Gastrocnemius medialis (tissue), 4 donors: ENCODE measurements at regions not wholly inside any gene's neighbourhood (a gene's known extent, or its start where the extent isn't known, plus 50 kb on each side); places are given as distances from the start of the nearest gene placed in this dataset.
A peak's percentile ranks its signal among the peaks of the same experiment; 100 is the strongest.

Experiments used
- ATAC-seq, 2 donors: fragments of 150-250 bp; one replicate each; pipeline ENCODE4 v1.9.1; 2016
- DNase-seq, 2 donors: peaks; one replicate each; pipeline ENCODE4 v3.0.0-alpha.2; 2019
- H3K27ac ChIP-seq, 4 donors: fragments of 200-600 bp; sonication (generic); 1 replicate in 1 of 4; 2 replicates in 3 of 4; pipeline ENCODE4 v1.5.1; 2016 to 2018; ENCODE audit warnings: mild to moderate bottlenecking in 2 of 4, moderate library complexity in 1 of 4
- H3K27me3 ChIP-seq, 3 donors: fragments of 200-600 bp; sonication (generic) in 2 of 3; 1 replicate in 1 of 3; 2 replicates in 2 of 3; pipeline versions ENCODE4 v1.5.1 to v1.6.0; 2016 to 2019; ENCODE audit warnings: mild to moderate bottlenecking in 1 of 3, moderate library complexity in 1 of 3
- H3K36me3 ChIP-seq, 2 donors: fragments of 200-600 bp; sonication (generic) in 1 of 2; one replicate each; pipeline ENCODE4 v1.5.1; 2017 to 2018
- H3K4me1 ChIP-seq, 2 donors: fragments of 200-600 bp; sonication (generic) in 1 of 2; one replicate each; pipeline ENCODE4 v1.5.1; 2016 to 2017; ENCODE audit warnings: mild to moderate bottlenecking in 2 of 2
- H3K4me3 ChIP-seq, 4 donors: fragments of 200-600 bp; sonication (generic) in 3 of 4; 1 replicate in 1 of 4; 2 replicates in 3 of 4; pipeline ENCODE4 v1.5.1; 2016 to 2019; ENCODE audit warnings: mild to moderate bottlenecking in 2 of 4
- H3K9me3 ChIP-seq, 3 donors: fragments of 200-600 bp; sonication (generic) in 2 of 3; 1 replicate in 1 of 3; 2 replicates in 2 of 3; pipeline ENCODE4 v1.5.1; 2016 to 2019
- POLR2A ChIP-seq, 2 donors: fragments of 450-650 bp; IDR thresholded peaks; one replicate each; pipeline ENCODE4 v1.6.1; 2017; ENCODE audit warnings: antibody characterized with exemption in 2 of 2, mild to moderate bottlenecking in 2 of 2, moderate library complexity in 2 of 2
- in situ Hi-C, 4 donors: fragments of 200-750 bp; cut with MboI; loops; one replicate each; pipeline versions ENCODE4 v1.15.0 to v1.8.0; 2017; ENCODE audit warnings: low sequenced_read_pairs in 4 of 4
- intact Hi-C: fragments of 100-400 bp; cut with DNase I; formaldehyde crosslinking; loops from one replicate; pipeline ENCODE4 v1.15.1; 2023; ENCODE audit warnings: low total_unique reads
- TF ChIP-seq, protein P1 (sequence below), 5 experiments: fragments of 450-650 bp in 3 of 5; fragments of 200-600 bp in 2 of 5; sonication (generic) in 2 of 5; IDR thresholded peaks in 4 of 5; conservative IDR thresholded peaks in 1 of 5; 1 replicate in 4 of 5; 2 replicates in 1 of 5; pipeline ENCODE4 v1.5.1; 2016 to 2019; ENCODE audit warnings: antibody characterized with exemption in 5 of 5, mild to moderate bottlenecking in 3 of 5, moderate library complexity in 3 of 5

DNA sequence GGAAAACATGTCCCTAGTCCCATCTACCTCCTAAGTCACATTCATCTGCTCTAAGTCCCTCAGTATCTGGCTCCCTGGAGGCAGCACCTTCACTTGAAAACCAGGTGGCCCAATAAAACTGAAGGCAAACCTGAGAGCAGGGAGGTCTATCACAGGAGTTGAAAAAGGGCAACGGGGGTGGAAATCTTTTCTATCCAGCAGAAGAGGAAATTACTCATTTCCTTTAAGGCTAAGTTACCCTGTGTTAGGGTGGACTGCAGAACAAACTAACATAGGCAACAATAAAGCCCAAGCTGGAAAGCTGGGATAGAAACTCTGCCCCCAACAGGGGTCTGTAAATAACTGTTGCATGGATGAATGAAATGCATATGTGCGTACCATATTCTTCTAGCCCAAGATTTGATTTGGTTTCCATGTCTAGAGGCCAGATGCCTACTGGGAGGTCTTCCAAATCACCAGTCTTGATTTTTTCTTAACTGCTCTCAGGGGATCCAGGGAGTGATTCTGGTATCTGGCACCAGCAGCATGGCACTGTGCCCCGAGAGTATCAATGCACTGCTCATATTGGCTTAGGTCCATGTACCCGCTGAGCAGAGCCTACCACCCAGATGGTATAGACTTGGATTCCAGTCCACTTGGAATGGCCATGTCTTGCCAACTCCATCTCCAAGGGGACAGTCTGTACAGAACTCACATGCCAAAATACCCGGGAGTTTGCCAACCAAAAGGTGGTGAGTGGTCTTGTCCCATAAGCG lies 350.0 kb upstream of the NCAM1 start:
- TF ChIP-seq, protein P1, sequence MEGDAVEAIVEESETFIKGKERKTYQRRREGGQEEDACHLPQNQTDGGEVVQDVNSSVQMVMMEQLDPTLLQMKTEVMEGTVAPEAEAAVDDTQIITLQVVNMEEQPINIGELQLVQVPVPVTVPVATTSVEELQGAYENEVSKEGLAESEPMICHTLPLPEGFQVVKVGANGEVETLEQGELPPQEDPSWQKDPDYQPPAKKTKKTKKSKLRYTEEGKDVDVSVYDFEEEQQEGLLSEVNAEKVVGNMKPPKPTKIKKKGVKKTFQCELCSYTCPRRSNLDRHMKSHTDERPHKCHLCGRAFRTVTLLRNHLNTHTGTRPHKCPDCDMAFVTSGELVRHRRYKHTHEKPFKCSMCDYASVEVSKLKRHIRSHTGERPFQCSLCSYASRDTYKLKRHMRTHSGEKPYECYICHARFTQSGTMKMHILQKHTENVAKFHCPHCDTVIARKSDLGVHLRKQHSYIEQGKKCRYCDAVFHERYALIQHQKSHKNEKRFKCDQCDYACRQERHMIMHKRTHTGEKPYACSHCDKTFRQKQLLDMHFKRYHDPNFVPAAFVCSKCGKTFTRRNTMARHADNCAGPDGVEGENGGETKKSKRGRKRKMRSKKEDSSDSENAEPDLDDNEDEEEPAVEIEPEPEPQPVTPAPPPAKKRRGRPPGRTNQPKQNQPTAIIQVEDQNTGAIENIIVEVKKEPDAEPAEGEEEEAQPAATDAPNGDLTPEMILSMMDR (IDR thresholded peaks at IDR 0.05 in 4 of 5, conservative IDR thresholded peaks at IDR 0.05 in 1 of 5): no peak
- no peak for TF ChIP-seq POLR2A (IDR thresholded peaks at IDR 0.05)
- no peaks in the 10 kb centered on the region for H3K36me3 ChIP-seq
- in situ Hi-C loops (no loop called here), intact Hi-C loops (no loop called here)
- H3K4me1 ChIP-seq: peaks cover 14 to 34% of the 10 kb centered on the region in 2 donors
- DNase-seq (no peak), ATAC-seq (peak in 1 of 2 donors; percentile 38)
- H3K4me3 ChIP-seq: no peak overlapping the region
- no peaks in the 10 kb centered on the region for H3K9me3 ChIP-seq
- peak overlapping the region in 1 of 4 donors; percentile 49 for H3K27ac ChIP-seq
- H3K27me3 ChIP-seq: no peaks in the 10 kb centered on the region

DNA sequence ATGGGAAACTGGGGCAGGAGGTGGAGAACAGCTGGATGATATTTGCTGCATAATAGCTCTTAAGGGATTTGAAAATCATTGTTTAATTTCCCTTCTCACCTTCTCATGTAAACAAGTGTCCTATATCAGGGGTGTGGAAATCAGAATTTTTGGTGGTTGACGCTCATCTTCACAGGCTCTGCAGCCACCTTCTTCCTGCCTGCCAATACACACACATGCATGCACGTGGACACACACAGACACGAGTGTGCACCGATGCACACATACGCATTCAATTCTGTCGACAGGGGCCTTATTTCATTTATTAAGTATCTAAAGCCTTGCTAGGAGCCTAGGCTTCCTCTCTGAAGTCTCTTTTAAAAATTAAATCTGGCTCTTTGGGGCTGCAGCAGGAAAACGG lies 349.4 kb upstream of the NCAM1 start:
- DNase-seq: no peak
- ATAC-seq: no peak
- in situ Hi-C loops: no loop called here
- TF ChIP-seq, protein P1 (IDR thresholded peaks at IDR 0.05 in 4 of 5, conservative IDR thresholded peaks at IDR 0.05 in 1 of 5): no peak
- no peak for TF ChIP-seq POLR2A (IDR thresholded peaks at IDR 0.05)
- H3K27me3 ChIP-seq: no peaks in the 10 kb centered on the region
- intact Hi-C loops: no loop called here
- H3K27ac ChIP-seq: no peak overlapping the region
- no peaks in the 10 kb centered on the region for H3K9me3 ChIP-seq
- no peaks in the 10 kb centered on the region for H3K36me3 ChIP-seq
- no peak overlapping the region for H3K4me3 ChIP-seq
- peaks cover 14 to 34% of the 10 kb centered on the region in 2 donors for H3K4me1 ChIP-seq

DNA sequence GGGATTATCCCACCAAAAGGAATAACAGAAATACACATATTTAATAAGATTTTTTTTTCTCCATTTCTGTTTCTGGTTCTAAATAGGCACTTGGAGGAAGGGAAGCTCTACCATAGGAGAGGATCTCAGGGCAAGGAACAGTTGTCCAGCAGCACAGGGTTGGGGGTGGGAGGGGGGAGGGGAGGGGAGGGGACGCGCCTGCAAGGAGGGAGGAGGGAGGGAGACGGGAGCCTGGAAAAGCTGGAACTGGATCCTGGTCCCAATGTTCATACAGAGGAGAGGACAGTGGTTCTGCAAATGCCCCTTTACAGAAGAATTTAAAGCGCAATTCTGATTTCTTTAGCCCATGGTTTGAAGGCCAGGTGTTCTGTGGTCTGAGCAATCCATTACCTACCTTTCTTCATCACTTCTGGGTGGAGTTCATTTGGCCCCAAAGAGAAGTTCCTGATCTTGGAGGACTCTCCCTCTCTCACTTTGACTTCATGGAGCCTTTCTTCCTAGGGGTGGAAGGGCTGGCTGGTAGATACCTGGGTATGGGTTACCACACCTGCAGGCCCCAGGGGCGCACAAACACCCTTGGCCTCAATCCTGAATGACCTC lies 348.9 kb upstream of the NCAM1 start:
- no peaks in the 10 kb centered on the region for H3K27me3 ChIP-seq
- no peaks in the 10 kb centered on the region for H3K36me3 ChIP-seq
- ATAC-seq (no peak), DNase-seq (no peak)
- H3K4me1 ChIP-seq: peaks cover 14 to 34% of the 10 kb centered on the region in 2 donors
- H3K27ac ChIP-seq: no peak overlapping the region
- H3K4me3 ChIP-seq: no peak overlapping the region
- intact Hi-C loops (no loop called here), in situ Hi-C loops (no loop called here)
- TF ChIP-seq, protein P1 (IDR thresholded peaks at IDR 0.05 in 4 of 5, conservative IDR thresholded peaks at IDR 0.05 in 1 of 5): no peak
- TF ChIP-seq POLR2A (IDR thresholded peaks at IDR 0.05): no peak
- H3K9me3 ChIP-seq: no peaks in the 10 kb centered on the region

DNA sequence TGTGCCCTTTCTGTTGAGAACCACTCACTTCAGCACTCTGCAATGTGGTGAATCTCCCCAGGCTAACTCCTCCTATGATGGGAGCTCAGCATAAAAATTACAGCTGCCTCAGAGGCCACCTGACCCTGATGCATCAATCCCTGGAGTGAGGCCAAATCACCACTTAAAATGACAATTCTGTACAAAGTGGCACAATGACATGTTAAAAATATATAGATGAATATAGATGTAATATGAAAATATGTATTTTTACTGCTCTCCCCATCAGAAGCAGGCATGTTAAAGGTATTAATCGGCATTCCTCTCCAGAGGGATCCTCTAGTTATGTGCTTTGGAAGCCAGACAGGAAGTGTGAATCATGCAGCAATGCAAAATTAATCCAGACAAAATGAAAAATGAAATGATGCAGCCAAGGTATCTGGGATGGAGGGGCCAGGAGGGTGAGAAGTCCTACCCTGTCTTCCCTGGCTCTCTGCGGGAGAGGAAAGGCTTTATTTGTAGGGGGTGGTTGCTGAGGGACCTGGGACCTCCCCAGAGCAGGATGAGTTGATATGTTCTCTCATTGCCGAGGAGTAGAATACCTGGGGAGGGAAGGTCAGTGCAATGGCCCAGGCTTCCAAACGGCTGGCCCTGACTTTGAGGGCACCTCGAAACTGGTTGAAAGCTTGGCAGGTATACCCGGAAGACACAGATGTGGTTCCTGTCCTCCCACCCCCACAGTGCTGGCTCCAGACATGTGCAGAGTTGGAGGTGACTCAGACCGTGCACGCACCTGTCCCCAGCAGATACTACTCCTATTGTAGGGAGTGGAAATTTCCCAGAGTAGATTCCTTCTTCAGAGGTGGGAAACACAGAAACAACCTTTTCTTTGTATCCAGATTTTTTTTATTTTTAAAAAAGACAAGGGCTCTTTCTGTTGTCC lies 347.9 kb upstream of the NCAM1 start:
- in situ Hi-C loops: no loop called here
- TF ChIP-seq, protein P1 (IDR thresholded peaks at IDR 0.05 in 4 of 5, conservative IDR thresholded peaks at IDR 0.05 in 1 of 5): no peak
- no peak for TF ChIP-seq POLR2A (IDR thresholded peaks at IDR 0.05)
- H3K36me3 ChIP-seq: no peaks in the 10 kb centered on the region
- ATAC-seq (peak in 1 of 2 donors; percentile 22), DNase-seq (peak in 1 of 2 donors; percentile 17)
- no peak overlapping the region for H3K27ac ChIP-seq
- intact Hi-C loops: no loop called here
- peaks cover 14 to 34% of the 10 kb centered on the region in 2 donors for H3K4me1 ChIP-seq
- H3K27me3 ChIP-seq: no peaks in the 10 kb centered on the region
- no peak overlapping the region for H3K4me3 ChIP-seq
- no peaks in the 10 kb centered on the region for H3K9me3 ChIP-seq
